ENCODE measurements at regions not wholly inside any gene's neighbourhood (a gene's known extent, or its start where the extent isn't known, plus 50 kb on each side); places are given as distances from the start of the nearest gene placed in this dataset.

DNA sequence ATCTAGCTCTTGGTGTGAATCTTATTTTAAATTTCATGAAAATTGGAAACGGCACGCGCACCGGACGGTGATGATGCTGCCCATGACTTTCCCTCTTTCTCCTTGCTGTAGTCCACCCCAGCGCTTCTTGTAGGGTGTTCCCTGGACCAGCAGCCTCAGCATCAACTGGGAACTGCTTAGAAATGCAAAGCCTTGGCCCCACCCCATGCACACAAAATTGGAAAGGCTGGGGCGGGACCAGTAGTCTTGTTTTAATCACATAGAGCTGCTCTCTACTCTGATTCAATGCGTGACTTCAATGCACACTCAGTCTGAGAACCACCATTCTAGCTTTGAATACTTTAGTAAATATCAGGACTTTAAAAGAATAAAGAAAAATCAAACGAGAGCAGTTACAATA is 427.1 kb downstream of the EFNB2 start:
- no peak for FAIRE-seq
- H3K27me3 ChIP-seq (ENCODE audit: control insufficient read depth, insufficient read depth, low read length), result no peaks in the 10 kb centered on the region
- no peaks in the 10 kb centered on the region for H3K36me3 ChIP-seq (ENCODE audit: control insufficient read depth, insufficient read depth, low read length)
- no peak overlapping the region for H3K4me3 ChIP-seq (ENCODE audit: low read depth, low read length)
- DNase-seq (ENCODE audit: low read depth), result no peak
- no peak for TF ChIP-seq CTCF (IDR thresholded peaks at IDR 0.05; ENCODE audit: insufficient read depth, low read length, severe bottlenecking)

DNA sequence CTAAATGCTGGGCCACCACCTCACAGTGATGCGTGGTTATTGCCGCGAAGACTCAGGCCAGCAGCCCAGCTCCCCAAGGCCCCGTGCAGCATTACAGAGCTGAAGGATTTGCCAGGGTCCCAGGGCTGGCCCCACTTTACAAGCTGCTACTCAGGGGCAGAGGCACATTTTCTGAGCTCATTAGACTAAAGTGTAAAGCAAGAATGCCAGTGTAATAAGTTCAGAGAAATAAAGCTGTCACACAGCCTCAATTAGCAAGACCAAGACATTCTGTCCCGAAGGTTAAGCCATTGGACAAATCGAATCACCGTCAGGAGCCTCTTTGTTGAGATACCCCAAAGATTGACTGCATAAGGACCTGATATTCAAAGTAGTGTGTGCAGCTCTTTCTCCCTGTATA is 428.4 kb downstream of the EFNB2 start:
- TF ChIP-seq CTCF (IDR thresholded peaks at IDR 0.05; ENCODE audit: insufficient read depth, low read length, severe bottlenecking), result no peak
- FAIRE-seq, result no peak
- H3K4me3 ChIP-seq (ENCODE audit: low read depth, low read length), result no peak overlapping the region
- DNase-seq (ENCODE audit: low read depth), result no peak
- H3K27me3 ChIP-seq (ENCODE audit: control insufficient read depth, insufficient read depth, low read length), result no peaks in the 10 kb centered on the region
- H3K36me3 ChIP-seq (ENCODE audit: control insufficient read depth, insufficient read depth, low read length), result no peaks in the 10 kb centered on the region

DNA sequence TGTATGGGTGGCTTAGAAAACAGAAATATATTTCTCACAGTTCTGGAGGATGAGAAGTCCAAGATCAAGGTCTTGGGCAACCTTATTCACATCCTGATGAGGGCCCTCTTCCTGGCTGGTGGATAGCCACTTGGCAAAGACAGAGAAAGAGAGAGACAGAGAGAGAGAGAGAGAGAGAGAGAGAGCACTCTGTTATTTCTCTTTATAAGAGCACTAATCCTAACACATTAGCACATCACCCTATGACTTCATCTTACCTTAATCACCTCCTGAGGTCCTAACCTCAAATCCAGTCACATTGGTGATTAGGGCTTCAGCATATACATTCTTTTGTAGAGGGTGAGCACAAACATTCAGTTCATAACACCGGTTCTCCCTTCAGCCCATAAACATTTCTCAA is 430.3 kb downstream of the EFNB2 start:
- peak; percentile 32 for FAIRE-seq
- Histone ChIP-seq H3K36me3 (ENCODE audit: control insufficient read depth, insufficient read depth, low read length) (no peaks in the 10 kb centered on the region), H3K27me3 (ENCODE audit: control insufficient read depth, insufficient read depth, low read length) (no peaks in the 10 kb centered on the region), H3K4me3 (ENCODE audit: low read depth, low read length) (no peak overlapping the region)
- DNase-seq (ENCODE audit: low read depth), result peak; percentile 91
- no peak for TF ChIP-seq CTCF (IDR thresholded peaks at IDR 0.05; ENCODE audit: insufficient read depth, low read length, severe bottlenecking)

- peak; percentile 90 for DNase-seq (ENCODE audit: low read depth)
- TF ChIP-seq CTCF (IDR thresholded peaks at IDR 0.05; ENCODE audit: insufficient read depth, low read length, severe bottlenecking), result no peak
- FAIRE-seq, result no peak
- Histone ChIP-seq H3K4me3 (ENCODE audit: low read depth, low read length) (no peak overlapping the region), H3K27me3 (ENCODE audit: control insufficient read depth, insufficient read depth, low read length) (no peaks in the 10 kb centered on the region), H3K36me3 (ENCODE audit: control insufficient read depth, insufficient read depth, low read length) (no peaks in the 10 kb centered on the region)
Measured at GRCh38 chr13:106104281-106104901, 431.1 kb downstream of the EFNB2 start.

DNA sequence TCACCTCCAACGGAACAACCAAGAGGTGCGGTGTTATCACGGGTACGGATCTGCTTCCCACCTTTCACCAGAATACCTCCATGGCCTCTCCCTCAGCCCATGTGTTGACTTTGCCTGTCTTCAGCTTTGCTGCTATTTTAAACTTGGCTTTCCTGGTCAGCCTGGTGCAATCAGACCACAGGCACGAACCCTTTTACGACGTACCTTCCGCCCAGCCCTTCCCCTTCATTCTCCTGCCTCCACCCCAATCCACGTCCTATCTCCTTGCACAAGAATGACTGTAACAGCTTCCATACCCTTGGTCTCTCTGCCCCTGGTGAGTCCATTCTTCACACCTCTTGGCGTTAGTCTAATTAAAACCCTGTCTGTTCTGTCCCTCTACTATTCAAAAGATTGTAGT is 431.7 kb downstream of the EFNB2 start:
- DNase-seq (ENCODE audit: low read depth) (no peak), FAIRE-seq (no peak)
- Histone ChIP-seq H3K27me3 (ENCODE audit: control insufficient read depth, insufficient read depth, low read length) (no peaks in the 10 kb centered on the region), H3K36me3 (ENCODE audit: control insufficient read depth, insufficient read depth, low read length) (no peaks in the 10 kb centered on the region), H3K4me3 (ENCODE audit: low read depth, low read length) (no peak overlapping the region)
- no peak for TF ChIP-seq CTCF (IDR thresholded peaks at IDR 0.05; ENCODE audit: insufficient read depth, low read length, severe bottlenecking)

GRCh38 chr13:106102786-106103185 is 432.7 kb downstream of the EFNB2 start:
- FAIRE-seq, result no peak
- TF ChIP-seq CTCF (IDR thresholded peaks at IDR 0.05; ENCODE audit: insufficient read depth, low read length, severe bottlenecking), result no peak
- H3K36me3 ChIP-seq (ENCODE audit: control insufficient read depth, insufficient read depth, low read length), result no peaks in the 10 kb centered on the region

More at GRCh38 chr13:106102786-106103185, 432.7 kb downstream of the EFNB2 start:
- H3K4me3 ChIP-seq (ENCODE audit: low read depth, low read length), result no peak overlapping the region
- DNase-seq (ENCODE audit: low read depth), result no peak
- no peaks in the 10 kb centered on the region for H3K27me3 ChIP-seq (ENCODE audit: control insufficient read depth, insufficient read depth, low read length)
